ENCODE measurements at regions not wholly inside any gene's neighbourhood (a gene's known extent, or its start where the extent isn't known, plus 50 kb on each side); places are given as distances from the start of the nearest gene placed in this dataset.

- TF ChIP-seq SUZ12 (IDR thresholded peaks at IDR 0.05; ENCODE audit: extremely low read depth, insufficient read depth, insufficient read length), result no peak
- TF ChIP-seq ZNF274 (IDR thresholded peaks at IDR 0.05; ENCODE audit: low read depth, low read length), result no peak
Observed at GRCh38 chr6:144564202-144564601, 279.1 kb downstream of the UTRN start.

All from NT2/D1 (cell line).